IPS DF 4.7 (cell line): ENCODE measurements at regions not wholly inside any gene's neighbourhood (a gene's known extent, or its start where the extent isn't known, plus 50 kb on each side); places are given as distances from the start of the nearest gene placed in this dataset.

ENCODE experiments used
- DNase-seq: peaks from one replicate; pipeline ENCODE4 v3.0.0-alpha.2; 2013; ENCODE audit warnings: low spot score; ENCODE audit errors: extremely low read depth

- DNase-seq, result no peak
Measured at GRCh38 chr5:135124128-135124527, 90.1 kb upstream of the PITX1 start.

- no peak for DNase-seq
Measured at GRCh38 chr5:135122797-135123196, 88.8 kb upstream of the PITX1 start.

GRCh38 chr5:135120951-135121350 lies 86.9 kb upstream of the PITX1 start:
- peak; percentile 9 for DNase-seq

- DNase-seq, result no peak
Measured at GRCh38 chr5:135119481-135119880, 85.5 kb upstream of the PITX1 start.

GRCh38 chr5:135117590-135117989 lies 83.6 kb upstream of the PITX1 start:
- DNase-seq, result no peak

GRCh38 chr5:135116160-135116561 lies 82.1 kb upstream of the PITX1 start:
- DNase-seq, result no peak

GRCh38 chr5:135115591-135115990 lies 81.6 kb upstream of the PITX1 start:
- no peak for DNase-seq

- DNase-seq, result no peak
Measured at GRCh38 chr5:135114759-135115158, 80.7 kb upstream of the PITX1 start.

GRCh38 chr5:135112008-135112725 lies 78.1 kb upstream of the PITX1 start:
- no peak for DNase-seq

GRCh38 chr5:135110785-135111596 lies 77.0 kb upstream of the PITX1 start:
- DNase-seq, result no peak

GRCh38 chr5:135108992-135109391 lies 75.0 kb upstream of the PITX1 start:
- DNase-seq, result no peak

GRCh38 chr5:135108569-135108968 lies 74.5 kb upstream of the PITX1 start:
- no peak for DNase-seq

GRCh38 chr5:135107986-135108385 lies 74.0 kb upstream of the PITX1 start:
- DNase-seq, result no peak

- DNase-seq, result no peak
Measured at GRCh38 chr5:135106610-135107471, 72.8 kb upstream of the PITX1 start.

- no peak for DNase-seq
Measured at GRCh38 chr5:135106136-135106535, 72.1 kb upstream of the PITX1 start.

GRCh38 chr5:135105105-135105484 lies 71.1 kb upstream of the PITX1 start:
- DNase-seq, result no peak

- no peak for DNase-seq
Measured at GRCh38 chr5:135103575-135103853, 69.5 kb upstream of the PITX1 start.

- no peak for DNase-seq
Measured at GRCh38 chr5:135102716-135103574, 68.9 kb upstream of the PITX1 start.

- no peak for DNase-seq
Measured at GRCh38 chr5:135100431-135100830, 66.4 kb upstream of the PITX1 start.

- no peak for DNase-seq
Measured at GRCh38 chr5:135100011-135100410, 66.0 kb upstream of the PITX1 start.

- DNase-seq, result no peak
Measured at GRCh38 chr5:135097390-135097789, 63.4 kb upstream of the PITX1 start.
